ENCODE measurements at regions not wholly inside any gene's neighbourhood (a gene's known extent, or its start where the extent isn't known, plus 50 kb on each side); places are given as distances from the start of the nearest gene placed in this dataset.
"Not testable (repeated sequence)": the region's sequence is repeated elsewhere in the genome, so short reads cannot be mapped to it uniquely, and the experiment has no call there.

- CTCF ChIA-PET, result interaction anchor here (0.6 to 4.0 kb wide), 3 partner anchors 144 to 264 kb away, joined by 3 to 26 read pairs (median 4); no protein-coding TSS in a partner anchor
- H3K9me3 Mint-ChIP-seq (ENCODE audit: unreplicated experiment); H3K4me3 Mint-ChIP-seq (ENCODE audit: unreplicated experiment); H3K4me1 Mint-ChIP-seq (ENCODE audit: insufficient read depth, unreplicated experiment); H3K36me3 Mint-ChIP-seq (ENCODE audit: insufficient read depth, unreplicated experiment); H3K27ac Mint-ChIP-seq (ENCODE audit: low read depth, unreplicated experiment); BruUV-seq (replicated peaks); POLR2A ChIA-PET: not testable (repeated sequence)
- TF ChIP-seq, protein P1, sequence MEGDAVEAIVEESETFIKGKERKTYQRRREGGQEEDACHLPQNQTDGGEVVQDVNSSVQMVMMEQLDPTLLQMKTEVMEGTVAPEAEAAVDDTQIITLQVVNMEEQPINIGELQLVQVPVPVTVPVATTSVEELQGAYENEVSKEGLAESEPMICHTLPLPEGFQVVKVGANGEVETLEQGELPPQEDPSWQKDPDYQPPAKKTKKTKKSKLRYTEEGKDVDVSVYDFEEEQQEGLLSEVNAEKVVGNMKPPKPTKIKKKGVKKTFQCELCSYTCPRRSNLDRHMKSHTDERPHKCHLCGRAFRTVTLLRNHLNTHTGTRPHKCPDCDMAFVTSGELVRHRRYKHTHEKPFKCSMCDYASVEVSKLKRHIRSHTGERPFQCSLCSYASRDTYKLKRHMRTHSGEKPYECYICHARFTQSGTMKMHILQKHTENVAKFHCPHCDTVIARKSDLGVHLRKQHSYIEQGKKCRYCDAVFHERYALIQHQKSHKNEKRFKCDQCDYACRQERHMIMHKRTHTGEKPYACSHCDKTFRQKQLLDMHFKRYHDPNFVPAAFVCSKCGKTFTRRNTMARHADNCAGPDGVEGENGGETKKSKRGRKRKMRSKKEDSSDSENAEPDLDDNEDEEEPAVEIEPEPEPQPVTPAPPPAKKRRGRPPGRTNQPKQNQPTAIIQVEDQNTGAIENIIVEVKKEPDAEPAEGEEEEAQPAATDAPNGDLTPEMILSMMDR (IDR thresholded peaks at IDR 0.05; ENCODE audit: unreplicated experiment), result peak; percentile 66
- peak; percentile 50 for DNase-seq (ENCODE audit: unreplicated experiment)
- intact Hi-C loops (cut with micrococcal nuclease), result loop anchor here (2.0 kb wide), 1 partner anchor 243 kb away; no protein-coding TSS in a partner anchor
- H3K27me3 Mint-ChIP-seq (ENCODE audit: insufficient read depth, unreplicated experiment), result peaks cover 13% of the 10 kb centered on the region
Observed at GRCh38 chr16:88193706-88194396, 188.9 kb upstream of the ZNF469 start.

GRCh38 chr16:88194397-88195268 is 188.1 kb upstream of the ZNF469 start:
- H3K4me3 Mint-ChIP-seq (ENCODE audit: unreplicated experiment), result no peak overlapping the region
- no peak overlapping the region for H3K27ac Mint-ChIP-seq (ENCODE audit: low read depth, unreplicated experiment)
- ChIA-PET CTCF (interaction anchor here (0.6 to 4.0 kb wide), 4 partner anchors 13 to 263 kb away, joined by 3 to 26 read pairs (median 6); no protein-coding TSS in a partner anchor), POLR2A (interaction anchor here (0.7 kb wide), 1 partner anchor 243 kb away, joined by 3 read pairs; no protein-coding TSS in a partner anchor)
- H3K36me3 Mint-ChIP-seq (ENCODE audit: insufficient read depth, unreplicated experiment), result no peaks in the 10 kb centered on the region
- H3K4me1 Mint-ChIP-seq (ENCODE audit: insufficient read depth, unreplicated experiment), result no peaks in the 10 kb centered on the region
- no TSS peak for BruUV-seq (replicated peaks)
- peaks cover 10% of the 10 kb centered on the region for H3K9me3 Mint-ChIP-seq (ENCODE audit: unreplicated experiment)
- intact Hi-C loops (cut with micrococcal nuclease), result loop anchor here (2.0 kb wide), 1 partner anchor 242 kb away; no protein-coding TSS in a partner anchor
- no peak for DNase-seq (ENCODE audit: unreplicated experiment)
- TF ChIP-seq, protein P1 (IDR thresholded peaks at IDR 0.05; ENCODE audit: unreplicated experiment), result no peak
- peaks cover 13% of the 10 kb centered on the region for H3K27me3 Mint-ChIP-seq (ENCODE audit: insufficient read depth, unreplicated experiment)

DNA sequence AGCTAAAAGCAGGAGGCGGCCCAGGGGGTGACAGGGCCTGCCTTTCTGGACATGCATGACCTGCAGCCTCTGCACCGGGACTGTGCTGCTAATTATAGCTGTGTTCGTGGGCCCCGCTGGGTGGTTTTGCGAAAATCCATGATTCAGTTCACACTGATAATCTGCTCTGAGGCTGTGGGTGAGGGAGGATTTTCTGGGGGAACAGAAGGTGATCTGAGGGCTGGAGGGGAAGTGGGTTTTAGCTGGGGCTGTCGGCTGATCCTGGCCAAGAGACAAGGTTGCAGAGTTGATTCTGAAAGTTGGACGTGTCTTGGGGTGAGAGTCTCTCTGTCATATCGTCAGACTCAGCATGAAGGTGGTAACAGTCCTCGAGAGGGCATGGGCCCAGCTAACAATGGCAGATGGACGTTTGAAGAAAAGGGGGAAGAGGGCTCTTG is 187.5 kb upstream of the ZNF469 start:
- TF ChIP-seq, protein P1 (IDR thresholded peaks at IDR 0.05; ENCODE audit: unreplicated experiment), result no peak
- Mint-ChIP-seq H3K27me3 (ENCODE audit: insufficient read depth, unreplicated experiment) (peaks cover 13% of the 10 kb centered on the region), H3K9me3 (ENCODE audit: unreplicated experiment) (peaks cover 10% of the 10 kb centered on the region), H3K36me3 (ENCODE audit: insufficient read depth, unreplicated experiment) (no peaks in the 10 kb centered on the region), H3K27ac (ENCODE audit: low read depth, unreplicated experiment) (no peak overlapping the region), H3K4me1 (ENCODE audit: insufficient read depth, unreplicated experiment) (no peaks in the 10 kb centered on the region), H3K4me3 (ENCODE audit: unreplicated experiment) (no peak overlapping the region)
- no TSS peak for BruUV-seq (replicated peaks)
- intact Hi-C loops (cut with micrococcal nuclease), result loop anchor here (2.0 kb wide), 1 partner anchor 242 kb away; no protein-coding TSS in a partner anchor
- ChIA-PET POLR2A (interaction anchor here (0.7 kb wide), 1 partner anchor 242 kb away, joined by 3 read pairs; no protein-coding TSS in a partner anchor), CTCF (interaction anchor here (0.6 to 4.0 kb wide), 3 partner anchors 13 to 243 kb away, joined by 3 to 26 read pairs (median 8); no protein-coding TSS in a partner anchor)
- DNase-seq (ENCODE audit: unreplicated experiment), result no peak

Measured in MCF 10A (cell line).